AML-193 (cell line): ENCODE measurements at regions not wholly inside any gene's neighbourhood (a gene's known extent, or its start where the extent isn't known, plus 50 kb on each side); places are given as distances from the start of the nearest gene placed in this dataset.

Experiments
- DNase-seq, 2 experiments: peaks; one replicate each; lab custom pipeline; 2025; lab: John Stamatoyannopoulos, UW

GRCh38 chr5:117220730-117221129 is 646.1 kb upstream of the SEMA6A start:
- no peak for DNase-seq

- no peak for DNase-seq
Observed at GRCh38 chr5:117218789-117219188, 644.2 kb upstream of the SEMA6A start.

- no peak for DNase-seq
Observed at GRCh38 chr5:117212866-117213265, 638.2 kb upstream of the SEMA6A start.

- DNase-seq: no peak
Observed at GRCh38 chr5:117210796-117211195, 636.2 kb upstream of the SEMA6A start.

- DNase-seq: no peak
Observed at GRCh38 chr5:117209479-117209878, 634.9 kb upstream of the SEMA6A start.

GRCh38 chr5:117207088-117207668 is 632.6 kb upstream of the SEMA6A start:
- DNase-seq: no peak

GRCh38 chr5:117205894-117206293 is 631.3 kb upstream of the SEMA6A start:
- no peak for DNase-seq

- no peak for DNase-seq
Observed at GRCh38 chr5:117204926-117205869, 630.6 kb upstream of the SEMA6A start.

GRCh38 chr5:117204404-117204803 is 629.8 kb upstream of the SEMA6A start:
- no peak for DNase-seq

- no peak for DNase-seq
Observed at GRCh38 chr5:117203584-117203983, 629.0 kb upstream of the SEMA6A start.

- DNase-seq: no peak
Observed at GRCh38 chr5:117201001-117201400, 626.4 kb upstream of the SEMA6A start.

GRCh38 chr5:117195076-117195475 is 620.5 kb upstream of the SEMA6A start:
- no peak for DNase-seq

- no peak for DNase-seq
Observed at GRCh38 chr5:117191251-117191650, 616.6 kb upstream of the SEMA6A start.

- DNase-seq: no peak
Observed at GRCh38 chr5:117189784-117190183, 615.2 kb upstream of the SEMA6A start.

GRCh38 chr5:117188211-117188610 is 613.6 kb upstream of the SEMA6A start:
- DNase-seq: no peak

- DNase-seq: no peak
Observed at GRCh38 chr5:117186751-117187150, 612.1 kb upstream of the SEMA6A start.

- DNase-seq: no peak
Observed at GRCh38 chr5:117183326-117183725, 608.7 kb upstream of the SEMA6A start.

- DNase-seq: no peak
Observed at GRCh38 chr5:117182104-117182503, 607.5 kb upstream of the SEMA6A start.

GRCh38 chr5:117177302-117177701 is 602.7 kb upstream of the SEMA6A start:
- DNase-seq: no peak

GRCh38 chr5:117165068-117165467 is 590.4 kb upstream of the SEMA6A start:
- DNase-seq: no peak

- no peak for DNase-seq
Observed at GRCh38 chr5:117161718-117162335, 587.2 kb upstream of the SEMA6A start.

GRCh38 chr5:117160391-117160790 is 585.8 kb upstream of the SEMA6A start:
- no peak for DNase-seq

GRCh38 chr5:117149312-117149711 is 574.7 kb upstream of the SEMA6A start:
- DNase-seq: no peak
